ENCODE measurements at regions not wholly inside any gene's neighbourhood (a gene's known extent, or its start where the extent isn't known, plus 50 kb on each side); places are given as distances from the start of the nearest gene placed in this dataset.

DNA sequence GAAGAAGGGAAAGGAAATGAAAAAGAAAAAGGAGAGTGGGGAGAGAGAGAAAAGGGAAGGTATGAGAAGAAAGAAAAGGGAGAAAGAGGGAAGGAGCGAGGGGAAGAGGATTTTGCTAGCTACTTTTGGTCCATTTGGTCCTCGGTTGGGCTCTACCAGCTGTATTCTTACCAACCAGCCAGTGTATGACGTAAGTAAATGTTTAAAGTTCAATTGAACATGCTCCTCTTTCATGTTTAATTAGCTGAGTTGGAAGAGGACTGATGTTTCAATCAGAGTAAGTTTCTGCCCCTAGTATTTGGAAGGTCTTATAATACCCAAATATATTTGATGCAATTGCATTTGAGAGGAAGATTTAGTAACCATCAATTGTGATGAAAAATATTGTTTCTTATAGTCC is 424.0 kb upstream of the CXorf51B start (continued):
- TF ChIP-seq, protein P1, sequence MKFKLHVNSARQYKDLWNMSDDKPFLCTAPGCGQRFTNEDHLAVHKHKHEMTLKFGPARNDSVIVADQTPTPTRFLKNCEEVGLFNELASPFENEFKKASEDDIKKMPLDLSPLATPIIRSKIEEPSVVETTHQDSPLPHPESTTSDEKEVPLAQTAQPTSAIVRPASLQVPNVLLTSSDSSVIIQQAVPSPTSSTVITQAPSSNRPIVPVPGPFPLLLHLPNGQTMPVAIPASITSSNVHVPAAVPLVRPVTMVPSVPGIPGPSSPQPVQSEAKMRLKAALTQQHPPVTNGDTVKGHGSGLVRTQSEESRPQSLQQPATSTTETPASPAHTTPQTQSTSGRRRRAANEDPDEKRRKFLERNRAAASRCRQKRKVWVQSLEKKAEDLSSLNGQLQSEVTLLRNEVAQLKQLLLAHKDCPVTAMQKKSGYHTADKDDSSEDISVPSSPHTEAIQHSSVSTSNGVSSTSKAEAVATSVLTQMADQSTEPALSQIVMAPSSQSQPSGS (IDR thresholded peaks at IDR 0.05; ENCODE audit: low read length) = no peak
- TF ChIP-seq HDGF (IDR thresholded peaks at IDR 0.05) (no peak), FOS (IDR thresholded peaks at IDR 0.05; ENCODE audit: borderline replicate concordance, extremely low read depth, insufficient read length) (no peak)
- TF ChIP-seq, protein P2, sequence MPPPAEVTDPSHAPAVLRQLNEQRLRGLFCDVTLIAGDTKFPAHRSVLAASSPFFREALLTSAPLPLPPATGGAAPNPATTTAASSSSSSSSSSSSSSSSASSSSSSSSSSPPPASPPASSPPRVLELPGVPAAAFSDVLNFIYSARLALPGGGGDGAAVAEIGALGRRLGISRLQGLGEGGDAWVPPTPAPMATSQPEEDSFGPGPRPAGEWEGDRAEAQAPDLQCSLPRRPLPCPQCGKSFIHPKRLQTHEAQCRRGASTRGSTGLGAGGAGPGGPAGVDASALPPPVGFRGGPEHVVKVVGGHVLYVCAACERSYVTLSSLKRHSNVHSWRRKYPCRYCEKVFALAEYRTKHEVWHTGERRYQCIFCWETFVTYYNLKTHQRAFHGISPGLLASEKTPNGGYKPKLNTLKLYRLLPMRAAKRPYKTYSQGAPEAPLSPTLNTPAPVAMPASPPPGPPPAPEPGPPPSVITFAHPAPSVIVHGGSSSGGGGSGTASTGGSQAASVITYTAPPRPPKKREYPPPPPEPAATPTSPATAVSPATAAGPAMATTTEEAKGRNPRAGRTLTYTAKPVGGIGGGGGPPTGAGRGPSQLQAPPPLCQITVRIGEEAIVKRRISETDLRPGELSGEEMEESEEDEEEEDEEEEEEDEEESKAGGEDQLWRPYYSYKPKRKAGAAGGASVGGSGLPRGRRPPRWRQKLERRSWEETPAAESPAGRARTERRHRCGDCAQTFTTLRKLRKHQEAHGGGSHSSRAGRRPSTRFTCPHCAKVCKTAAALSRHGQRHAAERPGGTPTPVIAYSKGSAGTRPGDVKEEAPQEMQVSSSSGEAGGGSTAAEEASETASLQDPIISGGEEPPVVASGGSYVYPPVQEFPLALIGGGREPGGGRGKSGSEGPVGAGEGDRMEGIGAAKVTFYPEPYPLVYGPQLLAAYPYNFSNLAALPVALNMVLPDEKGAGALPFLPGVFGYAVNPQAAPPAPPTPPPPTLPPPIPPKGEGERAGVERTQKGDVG (CRISPR knock-in tag; IDR thresholded peaks at IDR 0.05) = no peak

DNA sequence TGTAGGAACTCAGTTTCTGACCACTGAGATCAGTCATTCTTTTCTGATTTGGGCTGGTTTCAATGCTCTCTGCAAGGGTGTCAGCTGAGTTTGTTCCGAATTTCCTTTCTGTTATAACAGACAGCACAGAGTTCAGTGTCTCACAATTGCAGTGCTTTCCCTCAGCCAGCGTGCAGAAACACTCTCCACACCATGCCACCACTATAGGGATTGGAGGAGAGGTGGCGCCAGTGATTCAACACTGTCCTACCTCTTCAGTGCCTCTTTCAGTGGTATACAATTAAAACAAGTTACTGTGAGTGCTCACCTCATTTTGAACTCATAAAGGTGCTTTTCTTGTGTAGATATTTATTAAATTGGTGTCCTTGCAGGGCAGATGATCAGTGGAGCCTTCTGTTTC is 413.2 kb upstream of the CXorf51B start:
- H3K27ac ChIP-seq (ENCODE audit: control insufficient read depth, insufficient read depth) = no peak overlapping the region
- BruUV-seq (replicated peaks) = no TSS peak
- no peaks in the 10 kb centered on the region for H3K9me3 ChIP-seq (replicated peaks; ENCODE audit: control insufficient read depth, insufficient read depth, low read length)
- no peak overlapping the region for H2AFZ ChIP-seq (ENCODE audit: control insufficient read depth, low read depth, low read length)
- ChIA-PET SMC1A (ENCODE audit: uncharacterized antibody, unreplicated experiment) (no interaction called here), RAD21 (ENCODE audit: unreplicated experiment) (no interaction called here), CTCF (no interaction called here), POLR2A (no interaction called here)
- no peaks in the 10 kb centered on the region for H3K79me2 ChIP-seq (ENCODE audit: control insufficient read depth, insufficient read depth, low read length)
- H3K9ac ChIP-seq (ENCODE audit: control insufficient read depth, insufficient read depth, low read length) = no peak overlapping the region
- no peaks in the 10 kb centered on the region for H3K4me1 ChIP-seq (ENCODE audit: control insufficient read depth, insufficient read depth, low read length)
- 11% methylated on average over 3 of the region's 3 CpGs for WGBS (ENCODE audit: insufficient coverage, insufficient replicate concordance, low lambda C conversion rate, missing lambda C conversion rate)
- in situ Hi-C loops (cut with MboI) (no loop called here), intact Hi-C loops (cut with micrococcal nuclease; ENCODE audit: unreplicated experiment) (no loop called here)
- no peak overlapping the region for H3K4me3 ChIP-seq
- FAIRE-seq (no peak), ATAC-seq (no peak), DNase-seq (ENCODE audit: low read depth, low spot score) (no peak)
- H3K4me2 ChIP-seq (ENCODE audit: control insufficient read depth, insufficient read depth) = no peak overlapping the region
- H4K20me1 ChIP-seq (ENCODE audit: control insufficient read depth, insufficient read depth) = no peaks in the 10 kb centered on the region
- no peaks in the 10 kb centered on the region for H3K36me3 ChIP-seq (ENCODE audit: control insufficient read depth in 2 of 2, insufficient read depth in 2 of 2, low read length in 1 of 2)
- no peaks in the 10 kb centered on the region for H3K27me3 ChIP-seq (replicated peaks in 1 of 2; ENCODE audit: control insufficient read depth in 2 of 2, insufficient read depth in 2 of 2, low read length in 1 of 2)
- TF ChIP-seq, protein P3, sequence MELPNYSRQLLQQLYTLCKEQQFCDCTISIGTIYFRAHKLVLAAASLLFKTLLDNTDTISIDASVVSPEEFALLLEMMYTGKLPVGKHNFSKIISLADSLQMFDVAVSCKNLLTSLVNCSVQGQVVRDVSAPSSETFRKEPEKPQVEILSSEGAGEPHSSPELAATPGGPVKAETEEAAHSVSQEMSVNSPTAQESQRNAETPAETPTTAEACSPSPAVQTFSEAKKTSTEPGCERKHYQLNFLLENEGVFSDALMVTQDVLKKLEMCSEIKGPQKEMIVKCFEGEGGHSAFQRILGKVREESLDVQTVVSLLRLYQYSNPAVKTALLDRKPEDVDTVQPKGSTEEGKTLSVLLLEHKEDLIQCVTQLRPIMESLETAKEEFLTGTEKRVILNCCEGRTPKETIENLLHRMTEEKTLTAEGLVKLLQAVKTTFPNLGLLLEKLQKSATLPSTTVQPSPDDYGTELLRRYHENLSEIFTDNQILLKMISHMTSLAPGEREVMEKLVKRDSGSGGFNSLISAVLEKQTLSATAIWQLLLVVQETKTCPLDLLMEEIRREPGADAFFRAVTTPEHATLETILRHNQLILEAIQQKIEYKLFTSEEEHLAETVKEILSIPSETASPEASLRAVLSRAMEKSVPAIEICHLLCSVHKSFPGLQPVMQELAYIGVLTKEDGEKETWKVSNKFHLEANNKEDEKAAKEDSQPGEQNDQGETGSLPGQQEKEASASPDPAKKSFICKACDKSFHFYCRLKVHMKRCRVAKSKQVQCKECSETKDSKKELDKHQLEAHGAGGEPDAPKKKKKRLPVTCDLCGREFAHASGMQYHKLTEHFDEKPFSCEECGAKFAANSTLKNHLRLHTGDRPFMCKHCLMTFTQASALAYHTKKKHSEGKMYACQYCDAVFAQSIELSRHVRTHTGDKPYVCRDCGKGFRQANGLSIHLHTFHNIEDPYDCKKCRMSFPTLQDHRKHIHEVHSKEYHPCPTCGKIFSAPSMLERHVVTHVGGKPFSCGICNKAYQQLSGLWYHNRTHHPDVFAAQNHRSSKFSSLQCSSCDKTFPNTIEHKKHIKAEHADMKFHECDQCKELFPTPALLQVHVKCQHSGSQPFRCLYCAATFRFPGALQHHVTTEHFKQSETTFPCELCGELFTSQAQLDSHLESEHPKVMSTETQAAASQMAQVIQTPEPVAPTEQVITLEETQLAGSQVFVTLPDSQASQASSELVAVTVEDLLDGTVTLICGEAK (IDR thresholded peaks at IDR 0.05; ENCODE audit: borderline replicate concordance) = no peak
- no peak for TF ChIP-seq POLR2AphosphoS5 (IDR thresholded peaks at IDR 0.05; ENCODE audit: low read length)
- TF ChIP-seq POLR2AphosphoS2 (IDR thresholded peaks at IDR 0.05; ENCODE audit: low read depth, low read length) = no peak
- TF ChIP-seq PML (IDR thresholded peaks at IDR 0.05; ENCODE audit: low read length) = no peak
- TF ChIP-seq, protein P4, sequence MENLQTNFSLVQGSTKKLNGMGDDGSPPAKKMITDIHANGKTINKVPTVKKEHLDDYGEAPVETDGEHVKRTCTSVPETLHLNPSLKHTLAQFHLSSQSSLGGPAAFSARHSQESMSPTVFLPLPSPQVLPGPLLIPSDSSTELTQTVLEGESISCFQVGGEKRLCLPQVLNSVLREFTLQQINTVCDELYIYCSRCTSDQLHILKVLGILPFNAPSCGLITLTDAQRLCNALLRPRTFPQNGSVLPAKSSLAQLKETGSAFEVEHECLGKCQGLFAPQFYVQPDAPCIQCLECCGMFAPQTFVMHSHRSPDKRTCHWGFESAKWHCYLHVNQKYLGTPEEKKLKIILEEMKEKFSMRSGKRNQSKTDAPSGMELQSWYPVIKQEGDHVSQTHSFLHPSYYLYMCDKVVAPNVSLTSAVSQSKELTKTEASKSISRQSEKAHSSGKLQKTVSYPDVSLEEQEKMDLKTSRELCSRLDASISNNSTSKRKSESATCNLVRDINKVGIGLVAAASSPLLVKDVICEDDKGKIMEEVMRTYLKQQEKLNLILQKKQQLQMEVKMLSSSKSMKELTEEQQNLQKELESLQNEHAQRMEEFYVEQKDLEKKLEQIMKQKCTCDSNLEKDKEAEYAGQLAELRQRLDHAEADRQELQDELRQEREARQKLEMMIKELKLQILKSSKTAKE (IDR thresholded peaks at IDR 0.05; ENCODE audit: low read depth, poor library complexity, severe bottlenecking) = no peak
- no peak for TF ChIP-seq ZNF207 (IDR thresholded peaks at IDR 0.05; ENCODE audit: borderline replicate concordance)
- TF ChIP-seq ASH2L (IDR thresholded peaks at IDR 0.05; ENCODE audit: borderline replicate concordance, low read depth) = no peak

Data from GM12878 (cell line).